ENCODE measurements at regions not wholly inside any gene's neighbourhood (a gene's known extent, or its start where the extent isn't known, plus 50 kb on each side); places are given as distances from the start of the nearest gene placed in this dataset.

GRCh38 chr14:100675699-100676684 is 50.7 kb upstream of the DLK1 start:
- Histone ChIP-seq H3K27me3 (ENCODE audit: insufficient read depth, poor library complexity, severe bottlenecking) (peaks cover 2% of the 10 kb centered on the region), H3K4me3 (replicated peaks; ENCODE audit: insufficient read depth, low read length) (no peak overlapping the region), H3K27ac (replicated peaks) (peak overlapping the region; percentile 97)
- no peak for DNase-seq (ENCODE audit: low read depth in 1 of 2, low spot score in 1 of 2)
- TF ChIP-seq GABPA (IDR thresholded peaks at IDR 0.05; ENCODE audit: low read depth) (no peak), SPI1 (IDR thresholded peaks at IDR 0.05; ENCODE audit: borderline replicate concordance, low read depth) (no peak), POLR2AphosphoS5 (IDR thresholded peaks at IDR 0.05; ENCODE audit: low read depth) (no peak), REST (IDR thresholded peaks at IDR 0.05; ENCODE audit: insufficient replicate concordance, low read depth) (no peak)
- TF ChIP-seq, protein P1, sequence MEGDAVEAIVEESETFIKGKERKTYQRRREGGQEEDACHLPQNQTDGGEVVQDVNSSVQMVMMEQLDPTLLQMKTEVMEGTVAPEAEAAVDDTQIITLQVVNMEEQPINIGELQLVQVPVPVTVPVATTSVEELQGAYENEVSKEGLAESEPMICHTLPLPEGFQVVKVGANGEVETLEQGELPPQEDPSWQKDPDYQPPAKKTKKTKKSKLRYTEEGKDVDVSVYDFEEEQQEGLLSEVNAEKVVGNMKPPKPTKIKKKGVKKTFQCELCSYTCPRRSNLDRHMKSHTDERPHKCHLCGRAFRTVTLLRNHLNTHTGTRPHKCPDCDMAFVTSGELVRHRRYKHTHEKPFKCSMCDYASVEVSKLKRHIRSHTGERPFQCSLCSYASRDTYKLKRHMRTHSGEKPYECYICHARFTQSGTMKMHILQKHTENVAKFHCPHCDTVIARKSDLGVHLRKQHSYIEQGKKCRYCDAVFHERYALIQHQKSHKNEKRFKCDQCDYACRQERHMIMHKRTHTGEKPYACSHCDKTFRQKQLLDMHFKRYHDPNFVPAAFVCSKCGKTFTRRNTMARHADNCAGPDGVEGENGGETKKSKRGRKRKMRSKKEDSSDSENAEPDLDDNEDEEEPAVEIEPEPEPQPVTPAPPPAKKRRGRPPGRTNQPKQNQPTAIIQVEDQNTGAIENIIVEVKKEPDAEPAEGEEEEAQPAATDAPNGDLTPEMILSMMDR (IDR thresholded peaks at IDR 0.05; ENCODE audit: insufficient read depth, low read length): no peak
